ENCODE measurements at regions not wholly inside any gene's neighbourhood (a gene's known extent, or its start where the extent isn't known, plus 50 kb on each side); places are given as distances from the start of the nearest gene placed in this dataset.

DNA sequence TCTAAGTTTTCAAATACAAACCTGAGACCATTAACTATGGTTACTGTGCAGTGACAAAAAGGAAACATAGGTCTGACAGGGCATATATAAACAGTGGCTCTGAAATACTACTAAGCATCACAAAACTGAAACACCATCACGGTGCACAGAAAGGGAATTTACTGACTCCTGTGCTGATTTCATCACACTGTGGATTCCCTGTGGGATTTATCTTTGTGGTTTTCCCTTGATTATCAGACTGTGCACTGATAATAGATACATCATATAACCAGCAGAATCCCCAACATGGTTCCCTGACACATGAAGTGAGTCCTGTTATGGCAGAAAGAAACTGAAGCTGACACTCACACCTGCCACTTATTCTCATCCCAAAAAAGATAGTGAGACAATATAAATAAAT is 676.3 kb upstream of the KCND2 start:
- TF ChIP-seq CTCF (IDR thresholded peaks at IDR 0.05) (no peak), POLR2AphosphoS5 (IDR thresholded peaks at IDR 0.05) (no peak)
